ENCODE measurements at regions not wholly inside any gene's neighbourhood (a gene's known extent, or its start where the extent isn't known, plus 50 kb on each side); places are given as distances from the start of the nearest gene placed in this dataset.
"Not testable (repeated sequence)": the region's sequence is repeated elsewhere in the genome, so short reads cannot be mapped to it uniquely, and the experiment has no call there.

DNA sequence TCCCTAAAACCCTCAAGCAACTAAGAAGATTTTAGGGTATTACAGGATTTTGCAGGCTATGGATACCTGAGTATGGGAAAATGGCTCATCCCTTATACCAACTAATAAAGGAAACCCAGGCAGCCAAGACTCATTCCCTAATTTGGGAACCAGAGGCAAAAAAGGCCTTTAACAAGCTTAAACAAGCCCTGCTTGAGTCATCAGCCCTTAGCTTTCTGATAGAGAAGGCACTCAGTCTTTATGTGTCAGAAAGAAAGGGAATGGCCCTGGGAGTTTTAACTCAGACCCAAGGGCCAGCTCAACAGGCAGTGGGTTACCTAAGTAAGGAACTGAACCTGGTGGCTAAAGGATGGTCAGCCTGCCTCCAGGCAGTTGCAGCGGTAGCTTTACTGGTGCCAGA is 96.9 kb upstream of the RMP24 start:
- no peak for DNase-seq

DNA sequence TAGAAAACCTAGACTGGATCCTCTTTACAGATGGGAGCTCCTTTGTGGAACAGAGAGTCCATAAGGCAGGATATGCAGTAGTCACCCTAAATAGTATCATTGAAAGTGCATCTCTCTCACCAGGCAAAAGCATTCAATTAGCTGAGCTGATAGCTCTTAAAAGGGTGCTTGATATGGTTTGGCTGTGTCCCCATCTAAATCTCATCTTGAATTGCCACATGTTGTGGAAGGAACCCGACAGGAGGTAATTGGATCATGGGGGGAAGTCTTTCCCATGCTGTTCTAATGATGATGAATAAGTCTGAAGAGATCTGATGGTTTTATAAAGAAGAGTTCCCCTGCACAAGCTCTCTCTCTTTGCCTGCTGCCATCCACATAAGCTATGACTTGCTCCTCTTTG is 96.2 kb upstream of the RMP24 start:
- no peak for DNase-seq

DNA sequence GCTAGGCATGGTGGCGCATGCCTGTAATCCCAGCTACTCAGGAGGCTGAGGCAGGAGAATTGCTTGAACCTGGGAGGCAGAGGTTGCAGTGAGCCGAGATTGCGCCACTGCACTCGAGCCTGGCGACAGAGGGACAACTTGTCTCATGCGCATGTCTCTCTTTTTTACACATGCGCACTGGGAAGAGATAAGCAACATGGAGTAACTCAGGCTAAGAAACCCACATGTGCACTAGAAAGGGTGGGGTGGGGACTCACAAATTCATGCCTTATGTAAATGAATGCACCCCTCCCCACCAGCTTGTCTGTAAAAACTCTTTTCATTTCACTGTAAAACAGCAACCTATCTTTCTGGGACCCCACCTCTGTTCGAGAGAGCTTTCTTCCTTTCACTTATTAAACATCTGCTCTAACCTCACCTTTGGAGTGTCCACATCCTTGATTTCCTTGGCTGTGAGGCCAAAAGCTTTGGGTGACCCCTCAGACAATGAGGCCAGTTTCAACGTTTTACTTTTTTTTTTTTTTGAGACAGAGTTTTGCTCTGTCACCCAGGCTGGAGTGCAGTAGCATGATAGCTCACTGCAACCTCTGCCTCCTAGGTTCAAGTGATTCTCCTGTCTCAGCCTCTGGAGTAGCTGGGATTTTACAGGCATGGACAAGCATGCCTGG is 91.6 kb upstream of the RMP24 start:
- no peak for DNase-seq

DNA sequence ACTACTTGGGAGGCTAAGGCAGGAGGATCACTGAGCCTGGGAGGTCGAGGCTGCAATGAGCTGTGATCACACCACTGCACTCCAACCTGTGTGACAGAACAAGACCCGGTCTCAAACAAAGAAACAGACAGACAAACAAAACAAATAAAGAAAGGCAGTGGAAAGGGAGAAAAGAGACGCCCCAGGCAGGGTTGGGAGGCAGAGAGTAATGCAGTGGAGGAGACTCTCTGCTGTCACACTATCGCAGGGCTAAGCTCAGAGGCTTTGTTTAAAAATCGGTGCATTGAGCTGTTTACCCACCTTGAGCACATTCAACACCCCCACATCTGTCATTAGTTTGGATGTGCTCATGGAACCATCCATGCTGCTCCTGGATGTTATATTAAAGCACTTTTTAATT is 84.2 kb upstream of the RMP24 start:
- DNase-seq: no peak

DNA sequence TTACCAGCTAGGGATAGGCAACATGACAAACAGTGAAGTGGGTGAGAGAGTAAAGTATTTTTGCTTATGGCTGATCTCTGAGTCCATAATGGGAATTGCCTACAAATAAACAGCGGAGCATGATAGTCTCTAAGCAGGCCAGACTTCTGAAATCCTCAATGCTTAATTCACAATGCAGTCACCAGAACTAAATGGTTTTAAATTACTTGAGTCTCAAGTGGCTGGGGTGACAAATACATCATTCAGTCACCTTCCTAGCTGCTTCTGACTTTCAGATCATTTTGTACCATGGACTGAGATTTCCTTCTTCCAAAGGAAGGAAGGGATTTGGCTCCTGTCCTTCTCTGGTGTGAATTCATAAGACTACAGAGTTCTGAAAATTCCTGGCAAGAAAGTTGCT is 82.8 kb upstream of the RMP24 start:
- no peak for DNase-seq

DNA sequence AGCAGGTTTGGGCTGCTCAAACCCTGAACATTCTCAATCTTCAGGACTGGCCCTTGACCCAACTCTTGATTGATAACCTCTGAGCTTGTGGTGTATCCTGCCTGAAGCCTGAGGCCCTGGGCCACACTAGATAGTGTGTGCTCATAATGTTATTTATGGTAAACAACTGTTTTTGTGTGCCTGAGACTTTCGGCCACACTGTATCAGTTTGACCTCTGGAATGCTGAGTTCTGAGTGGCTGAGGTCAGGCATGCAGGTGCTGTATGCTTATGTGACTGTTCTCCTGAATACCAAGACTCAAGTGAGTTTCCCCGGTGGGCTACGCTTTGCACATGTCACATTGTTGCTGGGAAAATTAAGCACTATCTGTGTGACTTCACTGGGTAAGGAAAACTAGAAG is 82.2 kb upstream of the RMP24 start:
- no peak for DNase-seq

DNA sequence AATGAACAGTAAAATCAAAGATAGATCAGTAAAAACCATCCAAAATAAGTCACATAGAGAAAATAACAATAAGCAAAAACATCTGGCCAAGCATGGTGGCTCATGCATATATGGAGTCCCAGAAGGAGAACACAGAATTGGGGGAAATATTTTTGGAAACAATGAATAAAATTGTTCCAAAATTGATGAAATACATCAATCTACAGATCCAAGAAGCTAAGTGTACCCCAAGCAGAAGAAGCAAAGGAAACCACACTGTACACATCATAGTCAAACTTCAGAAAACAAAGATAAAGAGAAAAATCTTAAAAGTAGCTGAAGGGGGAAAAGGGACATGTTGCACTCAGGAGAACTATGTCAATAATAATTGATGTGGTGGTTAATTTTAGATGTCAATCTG is 80.4 kb upstream of the RMP24 start:
- no peak for DNase-seq

DNA sequence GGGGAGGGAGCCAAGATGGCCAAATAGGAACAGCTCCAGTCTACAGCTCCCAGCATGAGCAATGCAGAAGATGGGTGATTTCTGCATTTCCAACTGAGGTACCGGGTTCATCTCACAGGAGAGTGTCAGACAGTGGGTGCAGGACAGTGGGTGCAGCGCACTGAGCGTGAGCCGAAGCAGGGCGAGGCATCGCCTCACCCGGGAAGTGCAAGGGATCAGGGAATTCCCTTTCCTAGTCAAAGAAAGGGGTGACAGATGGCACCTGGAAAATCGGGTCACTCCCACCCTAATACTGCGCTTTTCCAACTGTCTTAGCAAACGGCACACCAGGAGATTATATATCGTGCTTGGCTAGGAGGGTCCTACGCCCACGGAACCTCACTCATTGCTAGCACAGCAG is 75.0 kb upstream of the RMP24 start:
- not testable (repeated sequence) for DNase-seq

DNA sequence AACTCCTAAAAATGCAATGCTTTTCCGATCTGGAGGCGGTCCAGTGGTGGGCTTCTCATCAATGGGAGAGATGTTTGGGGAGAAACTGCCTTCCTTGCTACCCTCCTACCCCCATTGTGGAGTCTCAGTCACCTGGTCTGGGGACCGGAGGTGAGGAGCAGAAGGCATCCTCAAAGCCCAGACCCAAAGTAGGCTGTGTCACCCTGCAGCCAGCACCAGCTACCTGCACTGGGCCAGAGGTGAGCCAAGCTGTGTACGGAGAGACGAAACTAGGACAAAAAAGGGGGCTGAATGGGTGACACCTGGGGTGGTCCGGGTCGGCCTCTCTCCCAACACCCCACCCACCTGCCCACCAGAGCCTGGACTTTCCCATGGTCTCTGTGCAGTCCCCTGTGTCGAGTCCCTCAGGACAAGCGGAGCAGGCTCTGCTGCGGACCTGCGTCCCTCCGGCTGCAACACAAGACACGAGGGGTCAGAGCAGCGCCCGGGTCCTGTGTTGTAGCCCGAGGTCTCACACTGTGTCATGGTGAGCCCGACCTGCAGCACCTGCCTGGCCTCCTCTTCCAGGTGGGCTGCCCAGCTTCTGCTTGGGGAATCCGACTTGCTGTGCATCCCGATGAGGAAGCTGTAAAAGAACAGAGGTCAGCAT is 68.0 kb upstream of the RMP24 start:
- no peak for DNase-seq

DNA sequence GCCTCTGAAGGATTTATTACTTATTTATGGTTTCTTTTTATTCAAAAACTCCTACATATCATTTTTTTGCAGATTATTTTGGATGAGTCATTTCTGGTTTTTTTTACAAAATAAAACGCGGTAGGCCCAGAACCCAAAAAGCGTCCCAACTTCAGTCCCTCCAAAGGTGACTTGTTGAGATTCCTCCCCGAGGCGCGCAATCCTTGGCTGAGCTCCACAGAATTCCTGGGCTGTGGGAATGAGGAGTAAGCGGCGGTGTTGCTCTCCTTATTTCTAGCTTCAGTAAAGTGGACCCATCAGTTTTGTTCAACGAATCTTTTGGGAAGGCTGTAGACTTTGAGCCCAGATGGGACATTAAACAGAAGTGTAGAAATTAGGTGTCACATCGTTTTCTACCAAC is 67.0 kb upstream of the RMP24 start:
- DNase-seq: no peak

DNA sequence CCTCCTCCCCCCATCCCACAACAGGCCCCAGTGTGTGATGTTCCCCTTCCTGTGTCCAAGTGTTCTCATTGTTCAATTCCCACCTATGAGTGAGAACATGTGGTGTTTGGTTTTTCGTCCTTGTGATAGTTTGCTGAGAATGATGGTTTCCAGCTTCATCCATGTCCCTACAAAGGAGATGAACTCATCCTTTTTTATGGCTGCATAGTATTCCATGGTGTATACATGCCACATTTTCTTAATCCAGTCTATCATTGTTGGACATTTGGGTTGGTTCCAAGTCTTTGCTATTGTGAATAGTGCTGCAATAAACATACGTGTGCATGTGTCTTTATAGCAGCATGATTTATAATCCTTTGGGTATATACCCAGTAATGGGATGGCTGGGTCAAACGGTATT is 66.2 kb upstream of the RMP24 start:
- DNase-seq: not testable (repeated sequence)

DNA sequence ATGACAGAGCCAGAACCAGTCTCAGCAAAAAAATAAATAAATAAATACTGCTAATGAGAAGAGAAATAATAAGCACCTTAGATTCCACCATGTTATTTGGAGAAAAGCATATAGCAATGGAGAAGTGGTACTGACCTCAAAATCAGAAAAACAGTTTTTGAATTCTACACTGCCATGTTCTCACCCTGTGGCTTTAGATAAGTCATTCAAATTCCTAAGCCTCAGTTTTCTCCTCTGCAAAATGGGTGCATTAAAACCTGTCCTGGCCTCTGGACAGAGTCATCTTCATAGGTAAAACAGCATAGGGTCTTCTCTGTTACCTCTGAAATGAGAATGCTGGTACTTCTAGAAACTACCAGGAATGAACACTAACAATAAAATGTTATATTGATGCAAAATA is 62.2 kb upstream of the RMP24 start:
- no peak for DNase-seq

DNA sequence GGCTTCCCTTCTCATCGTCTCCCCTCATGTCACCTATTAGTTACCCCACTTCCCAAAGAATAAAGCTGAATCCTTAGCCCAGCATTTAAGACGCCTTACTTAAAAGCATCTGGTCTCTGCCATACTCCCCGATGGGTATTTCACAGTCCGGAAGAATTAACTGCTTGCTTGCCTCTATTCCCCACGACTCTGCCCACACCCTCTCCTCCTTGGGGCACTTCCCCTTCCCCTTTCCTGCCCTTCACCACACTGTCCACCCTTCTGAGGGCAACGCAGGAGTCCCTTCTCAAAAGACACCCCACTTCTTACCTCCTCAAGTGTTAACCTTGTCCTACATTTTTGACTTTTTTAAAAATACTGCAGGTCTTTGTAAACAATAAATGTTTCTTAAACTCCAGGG is 60.1 kb upstream of the RMP24 start:
- DNase-seq: no peak

DNA sequence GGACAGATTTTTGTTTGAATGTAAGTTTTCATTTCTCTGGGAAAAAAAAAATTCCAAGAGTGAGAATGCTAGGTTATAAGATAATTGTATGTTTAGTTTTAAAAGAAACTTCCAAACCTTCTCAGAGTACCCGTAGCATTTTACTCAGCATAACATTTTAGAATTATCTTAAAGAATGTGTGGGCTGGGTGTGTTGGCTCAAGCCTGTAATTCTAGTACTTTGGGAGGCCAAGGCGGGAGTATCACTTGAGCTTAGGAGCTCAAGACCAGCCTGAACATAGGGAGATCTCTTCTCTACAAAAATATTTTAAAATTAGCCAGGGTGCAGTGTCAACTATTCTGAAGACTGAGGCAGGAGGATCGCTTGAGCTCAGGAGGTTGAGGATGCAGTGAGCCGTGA is 57.4 kb upstream of the RMP24 start:
- DNase-seq: no peak

DNA sequence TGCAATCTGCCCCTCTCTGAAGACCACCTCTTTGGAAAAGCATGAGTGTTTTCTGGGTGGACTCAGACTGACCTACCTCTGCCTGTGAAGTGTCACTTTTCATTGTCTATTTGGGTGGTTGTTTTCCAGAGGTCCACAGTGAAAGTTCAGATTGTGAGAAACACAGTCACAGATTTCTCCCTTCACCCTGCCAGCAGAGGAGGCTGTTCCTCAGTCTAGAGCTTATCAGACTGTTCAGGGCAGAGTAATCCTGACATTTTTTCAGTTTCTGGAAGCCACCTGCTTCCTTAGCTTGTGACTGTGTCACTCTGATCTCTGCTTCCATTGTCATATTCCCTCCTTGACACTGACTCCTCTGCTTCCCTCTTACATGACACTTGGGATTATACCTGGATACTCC is 55.4 kb upstream of the RMP24 start:
- DNase-seq: no peak

DNA sequence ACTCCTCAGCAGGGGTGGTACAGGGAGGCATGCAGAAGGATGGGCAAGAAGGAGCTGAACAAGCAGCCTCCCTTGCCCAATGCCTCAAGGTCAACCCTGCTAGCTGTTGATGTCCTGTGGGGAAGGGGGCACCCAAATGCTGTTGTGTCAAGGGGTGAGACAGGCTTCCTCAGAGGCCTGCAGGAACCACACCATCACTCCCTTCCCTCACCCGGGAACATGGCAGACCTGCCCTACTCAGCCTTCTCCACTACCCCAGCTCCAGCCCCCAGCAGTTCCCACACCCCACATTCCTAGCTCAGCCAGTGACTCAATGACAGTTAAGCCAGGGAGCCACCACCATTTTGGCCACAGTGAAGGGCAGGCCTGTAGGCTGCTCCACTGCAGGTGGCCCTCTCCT is 53.9 kb upstream of the RMP24 start:
- no peak for DNase-seq

DNA sequence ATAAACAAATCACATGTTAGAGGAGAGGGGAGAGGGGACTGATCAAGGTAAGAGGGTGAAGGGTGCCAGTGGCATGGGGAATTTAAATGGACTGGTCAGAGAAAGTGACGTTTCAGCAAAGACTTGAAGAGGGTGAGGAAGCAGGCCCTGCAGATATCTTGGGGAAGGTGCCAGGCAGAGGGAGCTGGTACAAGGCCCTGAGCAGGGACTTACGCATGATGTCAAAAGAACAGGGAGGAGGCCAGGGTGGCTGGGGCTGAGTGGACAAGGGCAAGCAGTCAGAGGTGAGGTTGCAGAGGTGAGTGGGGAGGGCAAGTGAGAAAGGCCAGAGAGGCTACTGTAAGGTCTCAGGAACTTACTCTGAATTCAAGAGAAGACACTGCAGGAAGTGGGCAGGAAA is 53.3 kb upstream of the RMP24 start:
- DNase-seq: no peak

DNA sequence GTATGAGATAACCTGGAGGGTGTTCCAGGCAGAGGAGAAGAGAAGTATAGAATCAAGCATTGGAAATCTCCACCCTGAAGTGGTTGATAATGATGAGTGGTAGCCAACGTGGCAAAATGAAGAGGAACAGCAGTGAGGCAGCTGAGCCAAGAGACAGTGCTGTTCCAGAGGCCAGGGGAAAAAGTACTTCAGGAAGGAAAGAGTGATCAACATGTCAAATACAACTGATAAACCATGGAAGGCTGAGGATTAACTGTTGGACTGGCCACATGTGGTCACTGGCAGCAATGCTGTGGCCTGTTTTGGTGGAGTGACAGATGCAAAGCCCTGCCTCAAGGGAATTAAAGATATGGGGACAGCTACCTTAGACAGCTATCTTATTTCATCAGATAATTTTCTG is 51.9 kb upstream of the RMP24 start:
- no peak for DNase-seq

Data from left kidney (tissue), 1 donor.